GM12878 (cell line): ENCODE measurements at regions not wholly inside any gene's neighbourhood (a gene's known extent, or its start where the extent isn't known, plus 50 kb on each side); places are given as distances from the start of the nearest gene placed in this dataset.

Experiments
- ATAC-seq: fragments of 200-7000 bp; cut with Tn5 transposase; 3 replicates; pipeline ENCODE4 v1.9.1; 2020; ENCODE audit warnings: mild to moderate bottlenecking, moderate library complexity
- BruUV-seq: library from RNA; stranded (reverse); fragments of 400-500 nt; replicated peaks from 2 replicates; lab custom pipeline; 2021; lab: Mats Ljungman, UMichigan
- CTCF ChIA-PET: fragments of 300-600 bp; sonication (Branson Sonifier 250); formaldehyde crosslinking; extraction: SDS; loops from one replicate; lab custom pipeline; 2021; ENCODE audit warnings: inconsistent platforms; lab: Yijun Ruan, JAX
- POLR2A ChIA-PET: fragments of 350-600 bp; formaldehyde crosslinking; extraction: SDS; loops from one replicate; lab custom pipeline; 2021; ENCODE audit warnings: inconsistent platforms; lab: Charles Lee
- RAD21 ChIA-PET: fragments of 300-600 bp; sonication (Branson Sonifier 250); formaldehyde crosslinking; loops from one replicate; lab custom pipeline; 2023; ENCODE audit warnings: antibody characterized with exemption; ENCODE audit not compliant: unreplicated experiment; lab: Charles Lee
- SMC1A ChIA-PET: fragments of 300-600 bp; sonication (Branson Sonifier 250); formaldehyde crosslinking; loops from one replicate; lab custom pipeline; 2023; ENCODE audit not compliant: unreplicated experiment, uncharacterized antibody; lab: Charles Lee
- DNase-seq: peaks from one replicate; pipeline ENCODE4 v3.0.0-alpha.2; 2011; ENCODE audit warnings: low read depth, low spot score
- FAIRE-seq: peaks from 3 replicates; lab custom pipeline; 2011; peaks lifted over from hg19 to GRCh38; lab: Jason Lieb, UNC
- H2AFZ ChIP-seq: 2 replicates; pipeline ENCODE4 v1.6.0; 2011; ENCODE audit warnings: low read depth, low read length, control low read depth; ENCODE audit not compliant: control insufficient read depth
- H3K27ac ChIP-seq: 2 replicates; pipeline ENCODE4 v1.5.1; 2011; ENCODE audit warnings: control low read depth; ENCODE audit not compliant: control insufficient read depth, insufficient read depth
- H3K27me3 ChIP-seq, 2 experiments: replicated peaks in 1 of 2; 2 replicates each; pipeline versions ENCODE4 v1.6.0 to v1.6.1; 2011; ENCODE audit warnings: low read length in 1 of 2; ENCODE audit not compliant: control insufficient read depth in 2 of 2, insufficient read depth in 2 of 2
- H3K36me3 ChIP-seq, 2 experiments: 2 replicates each; pipeline ENCODE4 v1.5.1; 2011; ENCODE audit warnings: low read length in 1 of 2; ENCODE audit not compliant: control insufficient read depth in 2 of 2, insufficient read depth in 2 of 2
- H3K4me1 ChIP-seq: 2 replicates; pipeline ENCODE4 v1.6.1; 2011; ENCODE audit warnings: mild to moderate bottlenecking, low read length, moderate library complexity, mixed read lengths; ENCODE audit not compliant: control insufficient read depth, insufficient read depth
- H3K4me2 ChIP-seq: 2 replicates; pipeline ENCODE4 v1.6.0; 2011; ENCODE audit warnings: control low read depth; ENCODE audit not compliant: control insufficient read depth, insufficient read depth
- H3K4me3 ChIP-seq: fragments of 200-600 bp; sonication (generic); 2 replicates; pipeline ENCODE4 v1.5.1; 2016
- H3K79me2 ChIP-seq: 2 replicates; pipeline ENCODE4 v1.6.0; 2011; ENCODE audit warnings: low read length; ENCODE audit not compliant: control insufficient read depth, insufficient read depth
- H3K9ac ChIP-seq: 2 replicates; pipeline ENCODE4 v1.8.0; 2011; ENCODE audit warnings: low read length, control low read depth, mixed read lengths; ENCODE audit not compliant: control insufficient read depth, insufficient read depth
- H3K9me3 ChIP-seq: replicated peaks from 3 replicates; pipeline ENCODE4 v1.5.1; 2011; ENCODE audit warnings: mild to moderate bottlenecking, low read length; ENCODE audit not compliant: control insufficient read depth, insufficient read depth
- H4K20me1 ChIP-seq: 2 replicates; pipeline ENCODE4 v1.6.0; 2011; ENCODE audit not compliant: control insufficient read depth, insufficient read depth
- CREB1 ChIP-seq: IDR thresholded peaks from 2 replicates; pipeline ENCODE4 v1.6.1; 2012; ENCODE audit warnings: low read depth, mild to moderate bottlenecking, inconsistent platforms
- EED ChIP-seq: sonication (generic); IDR thresholded peaks from 2 replicates; pipeline ENCODE4 v1.6.1; 2016; ENCODE audit warnings: antibody characterized with exemption, low read depth
- KDM1A ChIP-seq: fragments of 200-600 bp; sonication (generic); IDR thresholded peaks from 2 replicates; pipeline ENCODE4 v1.6.1; 2016; ENCODE audit warnings: borderline replicate concordance
- MEF2A ChIP-seq: IDR thresholded peaks from 2 replicates; pipeline ENCODE4 v1.6.1; 2011; ENCODE audit warnings: low read depth, mild to moderate bottlenecking, low read length, moderate library complexity; ENCODE audit not compliant: insufficient read depth
- MTA3 ChIP-seq: IDR thresholded peaks from 2 replicates; pipeline ENCODE4 v1.6.1; 2012; ENCODE audit warnings: low read length, inconsistent platforms, borderline replicate concordance
- NFIC ChIP-seq: IDR thresholded peaks from 2 replicates; pipeline ENCODE4 v1.6.1; 2012; ENCODE audit warnings: low read depth, mild to moderate bottlenecking, inconsistent platforms, low read length, moderate library complexity
- NR2F1 ChIP-seq: fragments of 450-650 bp; conservative IDR thresholded peaks from 2 replicates; pipeline ENCODE4 v1.6.1; 2017; ENCODE audit warnings: mild to moderate bottlenecking
- PAX5 ChIP-seq: IDR thresholded peaks from 2 replicates; pipeline ENCODE4 v1.6.1; 2011; ENCODE audit warnings: low read depth, low read length, borderline replicate concordance
- RAD51 ChIP-seq: fragments of 450-650 bp; IDR thresholded peaks from 2 replicates; pipeline ENCODE4 v1.6.1; 2016; ENCODE audit warnings: moderate library complexity, mild to moderate bottlenecking, inconsistent platforms
- SP1 ChIP-seq: IDR thresholded peaks from one replicate; pipeline ENCODE4 v1.6.1; 2011; ENCODE audit warnings: low read depth, low read length
- TBL1XR1 ChIP-seq: IDR thresholded peaks from 2 replicates; pipeline ENCODE4 v1.6.1; 2012; ENCODE audit warnings: low read depth, low read length, improper control_type of control experiment
- TCF3 ChIP-seq: IDR thresholded peaks from 2 replicates; pipeline ENCODE4 v1.6.1; 2012; ENCODE audit warnings: low read depth, mild to moderate bottlenecking, low read length, borderline replicate concordance; ENCODE audit not compliant: insufficient read depth
- ZBTB33 ChIP-seq: fragments of 450-650 bp; IDR thresholded peaks from 2 replicates; pipeline ENCODE4 v1.6.1; 2017; ENCODE audit warnings: mild to moderate bottlenecking
- ZNF217 ChIP-seq: fragments of 450-650 bp; IDR thresholded peaks from 2 replicates; pipeline ENCODE4 v1.6.1; 2017; ENCODE audit warnings: antibody characterized with exemption, mild to moderate bottlenecking
- ZNF24 ChIP-seq: fragments of 450-650 bp; IDR thresholded peaks from 2 replicates; pipeline ENCODE4 v1.6.1; 2017; ENCODE audit warnings: antibody characterized with exemption, mild to moderate bottlenecking
- ZNF274 ChIP-seq: IDR thresholded peaks from one replicate; pipeline ENCODE4 v1.8.0; 2011; ENCODE audit not compliant: insufficient read length, insufficient read depth
- ZZZ3 ChIP-seq: IDR thresholded peaks from 2 replicates; pipeline ENCODE4 v1.6.1; 2011; ENCODE audit warnings: low read depth; ENCODE audit not compliant: control insufficient read depth, insufficient read length
- WGBS: methylation state at CpG from one replicate; pipeline ENCODE4 v1.1.6; 2016; ENCODE audit warnings: low lambda C conversion rate; ENCODE audit not compliant: insufficient replicate concordance, insufficient coverage; ENCODE audit errors: missing lambda C conversion rate; 5-methylcytosine and 5-hydroxymethylcytosine counted together
- in situ Hi-C: fragments of 300-500 bp; cut with MboI; formaldehyde crosslinking; loops from 9 replicates; pipeline ENCODE4 v1.14.3; 2018; ENCODE audit warnings: mixed read lengths
- intact Hi-C: fragments of 100-400 bp; cut with micrococcal nuclease; formaldehyde crosslinking; loops from one replicate; pipeline ENCODE4 v1.14.2; 2022; ENCODE audit not compliant: unreplicated experiment
- TF ChIP-seq, protein P1 (sequence below): IDR thresholded peaks from 2 replicates; pipeline ENCODE4 v1.6.1; 2011; ENCODE audit warnings: low read depth, mild to moderate bottlenecking, low read length, moderate library complexity, borderline replicate concordance; ENCODE audit errors: extremely low read depth
- TF ChIP-seq, protein P2 (sequence below): IDR thresholded peaks from 2 replicates; pipeline ENCODE4 v1.6.1; 2012; ENCODE audit warnings: low read length, inconsistent platforms

- in situ Hi-C loops = no loop called here
- H4K20me1 ChIP-seq = no peaks in the 10 kb centered on the region
- H3K27ac ChIP-seq = no peak overlapping the region
- FAIRE-seq = no peak
- 6% methylated on average over 1 of the region's 1 CpG for WGBS
- DNase-seq = no peak
- intact Hi-C loops = no loop called here
- H2AFZ ChIP-seq = no peak overlapping the region
- no peaks in the 10 kb centered on the region for H3K9me3 ChIP-seq
- ATAC-seq = no peak
- ChIA-PET CTCF (no interaction called here), POLR2A (no interaction called here), RAD21 (no interaction called here), SMC1A (no interaction called here)
- H3K36me3 ChIP-seq = no peaks in the 10 kb centered on the region
- no peaks in the 10 kb centered on the region for H3K27me3 ChIP-seq
- no peak overlapping the region for H3K4me2 ChIP-seq
- H3K79me2 ChIP-seq = no peaks in the 10 kb centered on the region
- no peak overlapping the region for H3K4me3 ChIP-seq
- no TSS peak for BruUV-seq
- TF ChIP-seq ZZZ3 (no peak), MEF2A (no peak), PAX5 (no peak), KDM1A (no peak), NFIC (no peak), EED (no peak), ZNF274 (no peak), RAD51 (no peak)
- TF ChIP-seq, protein P1, sequence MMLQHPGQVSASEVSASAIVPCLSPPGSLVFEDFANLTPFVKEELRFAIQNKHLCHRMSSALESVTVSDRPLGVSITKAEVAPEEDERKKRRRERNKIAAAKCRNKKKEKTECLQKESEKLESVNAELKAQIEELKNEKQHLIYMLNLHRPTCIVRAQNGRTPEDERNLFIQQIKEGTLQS = no peak
- no peak overlapping the region for H3K9ac ChIP-seq
- H3K4me1 ChIP-seq = no peaks in the 10 kb centered on the region
These were observed 609.6 kb downstream of the PRELID2 start for GRCh38 chr5:145225529-145225928.

GRCh38 chr5:145223582-145223981, 611.6 kb downstream of the PRELID2 start:
- no peak overlapping the region for H2AFZ ChIP-seq
- H4K20me1 ChIP-seq = no peaks in the 10 kb centered on the region
- H3K79me2 ChIP-seq = no peaks in the 10 kb centered on the region
- BruUV-seq = no TSS peak
- in situ Hi-C loops = no loop called here
- H3K4me3 ChIP-seq = no peak overlapping the region
- WGBS = 6% methylated on average over 3 of the region's 3 CpGs
- CTCF ChIA-PET = no interaction called here
- intact Hi-C loops = no loop called here
- ATAC-seq (no peak), DNase-seq (no peak), FAIRE-seq (no peak)
- POLR2A ChIA-PET = no interaction called here
- H3K27me3 ChIP-seq = no peaks in the 10 kb centered on the region
- no peaks in the 10 kb centered on the region for H3K36me3 ChIP-seq
- no peak overlapping the region for H3K9ac ChIP-seq
- no peaks in the 10 kb centered on the region for H3K4me1 ChIP-seq
- H3K4me2 ChIP-seq = no peak overlapping the region
- RAD21 ChIA-PET = no interaction called here
- no peak overlapping the region for H3K27ac ChIP-seq
- H3K9me3 ChIP-seq = no peaks in the 10 kb centered on the region
- SMC1A ChIA-PET = no interaction called here
- TF ChIP-seq CREB1 (no peak), ZBTB33 (no peak), TCF3 (no peak), SP1 (no peak), NR2F1 (no peak), TBL1XR1 (no peak), ZNF24 (no peak), ZNF217 (no peak), MTA3 (no peak)
- TF ChIP-seq, protein P2, sequence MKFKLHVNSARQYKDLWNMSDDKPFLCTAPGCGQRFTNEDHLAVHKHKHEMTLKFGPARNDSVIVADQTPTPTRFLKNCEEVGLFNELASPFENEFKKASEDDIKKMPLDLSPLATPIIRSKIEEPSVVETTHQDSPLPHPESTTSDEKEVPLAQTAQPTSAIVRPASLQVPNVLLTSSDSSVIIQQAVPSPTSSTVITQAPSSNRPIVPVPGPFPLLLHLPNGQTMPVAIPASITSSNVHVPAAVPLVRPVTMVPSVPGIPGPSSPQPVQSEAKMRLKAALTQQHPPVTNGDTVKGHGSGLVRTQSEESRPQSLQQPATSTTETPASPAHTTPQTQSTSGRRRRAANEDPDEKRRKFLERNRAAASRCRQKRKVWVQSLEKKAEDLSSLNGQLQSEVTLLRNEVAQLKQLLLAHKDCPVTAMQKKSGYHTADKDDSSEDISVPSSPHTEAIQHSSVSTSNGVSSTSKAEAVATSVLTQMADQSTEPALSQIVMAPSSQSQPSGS = no peak
